ENCODE measurements at regions not wholly inside any gene's neighbourhood (a gene's known extent, or its start where the extent isn't known, plus 50 kb on each side); places are given as distances from the start of the nearest gene placed in this dataset.

DNA sequence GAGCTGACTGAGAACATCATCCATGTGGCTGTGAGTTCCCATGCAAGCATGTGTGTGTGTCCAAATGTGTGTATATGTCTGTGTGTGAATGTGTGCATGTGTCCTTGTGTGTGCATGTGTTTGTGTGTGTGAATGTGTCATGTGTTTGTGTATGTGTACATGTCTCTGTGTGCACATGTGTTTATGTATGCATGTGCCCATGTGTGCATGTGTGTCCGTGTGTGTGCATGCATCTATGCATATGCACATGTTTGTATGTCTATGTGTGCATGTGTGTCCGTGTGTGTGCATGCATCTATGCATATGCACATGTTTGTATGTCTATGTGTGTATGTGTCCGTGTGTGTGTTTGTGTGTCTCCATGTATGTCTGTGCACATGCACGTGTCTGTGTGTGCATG, 99.7 kb downstream of the LBH start:
- no peaks in the 10 kb centered on the region for H3K36me3 Mint-ChIP-seq
- H3K27me3 Mint-ChIP-seq (ENCODE audit: low read depth in 3 of 3): peaks cover 0 to 5% (median 1%) of the 10 kb centered on the region in 3 donors
- H3K9me3 Mint-ChIP-seq: no peaks in the 10 kb centered on the region
- no peak overlapping the region for H3K4me3 Mint-ChIP-seq
- peaks cover 36 to 41% of the 10 kb centered on the region in 2 donors for H3K4me1 Mint-ChIP-seq
- no peak for DNase-seq
- peak overlapping the region in 3 of 6 donors; percentile 45 to 77 (median 57) for H3K27ac Mint-ChIP-seq

DNA sequence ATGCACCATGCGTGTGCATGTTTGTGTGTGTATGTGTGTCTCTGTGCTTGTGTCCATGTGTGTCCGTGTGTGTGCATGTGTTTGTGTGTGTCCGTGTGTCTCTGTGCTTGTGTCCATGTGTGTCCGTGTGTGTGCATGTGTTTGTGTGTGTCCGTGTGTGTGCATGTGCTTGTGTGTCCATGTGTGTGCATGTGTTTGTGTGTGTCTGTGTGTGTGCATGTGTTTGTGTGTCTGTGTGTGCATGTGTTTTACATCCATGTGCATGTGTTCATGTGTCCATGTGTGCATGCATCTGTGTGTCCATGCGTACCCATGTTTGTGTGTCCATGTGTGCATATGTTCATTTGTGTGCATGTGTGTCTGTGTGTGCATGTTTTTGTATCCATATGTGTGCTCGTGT, 100.5 kb downstream of the LBH start:
- Mint-ChIP-seq H3K36me3 (no peaks in the 10 kb centered on the region), H3K4me3 (no peak overlapping the region), H3K4me1 (peaks cover 44 to 49% of the 10 kb centered on the region in 2 donors), H3K9me3 (no peaks in the 10 kb centered on the region), H3K27me3 (ENCODE audit: low read depth in 3 of 3) (peaks cover 0 to 5% (median 1%) of the 10 kb centered on the region in 3 donors), H3K27ac (peak overlapping the region in 1 of 6 donors; percentile 45)
- DNase-seq: no peak

DNA sequence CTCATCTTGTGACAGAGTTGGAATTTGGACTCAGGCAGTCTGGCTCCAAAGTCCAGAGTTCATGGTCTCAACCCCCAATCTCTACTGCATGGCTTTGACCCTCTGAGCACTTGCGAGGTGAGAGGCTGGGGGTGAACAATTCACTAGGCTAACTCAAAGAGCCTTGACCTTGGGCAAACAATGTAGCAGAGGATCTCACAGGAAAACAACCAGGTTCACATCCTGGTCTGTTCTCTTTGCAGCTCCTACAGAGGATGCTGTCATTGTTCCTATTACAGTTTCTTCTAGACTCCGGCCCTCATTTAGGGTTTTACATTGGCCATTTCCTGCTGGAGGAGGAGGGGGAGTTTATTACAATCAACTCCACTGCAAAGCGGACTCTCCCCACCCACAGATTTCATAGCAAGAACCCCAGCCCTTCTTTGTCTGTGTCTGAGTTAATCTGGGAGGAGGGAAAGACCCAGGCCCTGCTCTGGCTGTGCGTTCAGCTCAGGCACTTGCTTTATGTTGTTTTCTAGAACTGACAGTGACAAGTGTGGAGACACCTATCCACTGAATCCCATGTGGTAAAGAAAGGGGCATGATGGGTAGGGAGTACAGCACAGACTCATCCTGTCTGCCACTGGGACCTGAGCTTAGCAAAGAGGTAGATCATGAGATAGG, 101.6 kb downstream of the LBH start:
- DNase-seq: no peak
- Mint-ChIP-seq H3K9me3 (no peaks in the 10 kb centered on the region), H3K27ac (peak overlapping the region; percentile 9 to 98 (median 67)), H3K27me3 (ENCODE audit: low read depth in 3 of 3) (peaks cover 0 to 5% (median 1%) of the 10 kb centered on the region in 3 donors), H3K4me1 (peaks cover 55 to 60% of the 10 kb centered on the region in 2 donors), H3K36me3 (no peaks in the 10 kb centered on the region), H3K4me3 (peak overlapping the region in 2 of 5 donors; percentile 11 to 51)

DNA sequence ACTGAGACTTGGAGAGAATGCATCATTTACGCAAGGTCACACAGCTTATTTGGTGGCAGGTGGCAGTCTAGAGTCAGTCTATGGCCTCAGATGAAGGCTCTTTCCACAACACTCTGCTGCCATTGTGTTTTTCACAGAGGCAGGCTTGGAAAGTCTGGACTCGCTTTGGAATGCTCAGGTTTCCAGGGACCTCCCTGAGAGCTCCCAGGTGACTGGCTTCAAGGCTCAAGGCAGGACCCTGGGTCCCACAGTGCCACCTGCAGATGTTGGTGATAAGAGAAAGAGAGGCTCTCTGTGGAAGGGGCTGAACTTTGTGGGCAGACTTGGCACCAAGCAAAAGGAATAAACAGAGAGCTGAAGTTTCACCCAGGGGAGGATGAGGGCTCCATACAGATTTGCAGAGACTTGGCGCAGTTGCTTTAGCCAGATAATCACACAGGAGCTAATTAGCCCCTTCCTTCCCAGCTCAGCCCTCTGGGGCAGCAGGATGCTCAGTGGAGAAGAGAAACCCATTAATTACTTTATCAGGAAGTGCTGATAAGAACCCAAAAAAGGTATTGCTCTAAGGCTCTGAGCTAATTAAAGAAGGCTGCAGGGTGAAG, 103.5 kb downstream of the LBH start:
- H3K4me1 Mint-ChIP-seq: peaks cover 66 to 72% of the 10 kb centered on the region in 2 donors
- H3K9me3 Mint-ChIP-seq: no peaks in the 10 kb centered on the region
- peak overlapping the region; percentile 91 to 98 (median 96) for H3K27ac Mint-ChIP-seq
- DNase-seq: no peak
- no peaks in the 10 kb centered on the region for H3K36me3 Mint-ChIP-seq
- H3K27me3 Mint-ChIP-seq (ENCODE audit: low read depth in 3 of 3): peaks cover 0 to 5% (median 1%) of the 10 kb centered on the region in 3 donors
- H3K4me3 Mint-ChIP-seq: peak overlapping the region; percentile 31 to 85 (median 50)

DNA sequence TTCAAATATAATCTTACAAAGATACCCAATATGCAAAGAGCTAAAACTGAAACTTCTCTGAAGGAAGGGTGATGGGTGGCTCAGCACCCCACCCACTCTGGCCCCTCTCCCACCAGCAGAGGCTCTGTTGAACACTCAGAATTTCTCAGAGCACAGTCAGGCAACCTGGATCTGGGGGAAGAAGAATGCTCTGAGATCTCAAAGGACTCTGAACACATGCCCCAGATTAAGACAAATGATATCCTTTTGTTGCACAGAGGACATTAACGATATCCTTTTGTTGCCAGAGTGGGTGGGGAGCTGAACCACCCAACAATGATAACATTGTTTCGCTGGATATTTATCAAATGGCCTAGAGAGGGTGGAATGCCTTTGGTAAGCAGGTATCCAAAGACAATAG, 104.8 kb downstream of the LBH start:
- Mint-ChIP-seq H3K27ac (peak overlapping the region; percentile 91 to 98 (median 96)), H3K4me3 (peak overlapping the region; percentile 80 to 86 (median 83))
- DNase-seq: no peak

DNA sequence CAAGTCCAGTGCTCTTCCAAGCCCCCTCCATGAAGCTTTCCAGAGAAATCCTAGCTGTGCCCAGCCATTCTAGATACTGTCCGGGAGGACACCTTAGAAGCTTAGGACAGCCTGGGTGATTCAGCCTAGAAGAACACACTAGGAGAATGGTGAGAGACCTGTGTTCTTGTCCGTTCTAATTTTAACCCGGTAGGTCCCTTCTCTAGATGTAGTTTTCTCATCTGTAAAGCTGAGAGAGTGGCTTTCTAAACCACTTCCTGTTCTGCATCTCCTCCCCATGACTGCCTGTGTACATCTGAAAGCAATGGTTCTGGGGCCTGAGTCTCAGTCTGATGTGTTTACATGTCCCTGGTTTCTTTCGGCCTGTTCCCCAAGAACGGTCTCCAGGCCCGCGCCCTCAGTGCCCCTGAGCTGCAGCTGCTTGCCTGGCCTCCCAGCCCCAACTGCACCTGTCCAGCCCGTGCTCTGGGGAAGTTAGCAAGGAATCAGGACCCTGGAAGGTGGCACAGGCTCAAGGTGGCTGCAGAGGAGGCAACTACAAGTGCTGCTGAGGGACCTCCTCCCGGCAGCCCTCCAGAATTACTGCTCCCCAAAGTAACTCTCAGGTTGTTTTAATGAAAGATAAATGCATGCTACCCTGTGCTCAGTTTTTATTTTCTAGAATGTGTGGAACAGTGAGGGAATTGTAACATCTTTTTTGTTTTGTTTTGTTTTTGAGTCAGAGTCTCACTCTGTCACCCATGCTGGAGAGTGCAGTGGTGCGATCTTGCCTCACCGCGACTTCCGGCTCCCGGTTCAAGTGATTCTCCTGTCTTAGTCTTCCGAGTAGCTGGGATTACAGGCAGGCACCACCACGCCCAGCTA, 105.9 kb downstream of the LBH start:
- Mint-ChIP-seq H3K27ac (peak overlapping the region; percentile 91 to 98 (median 96)), H3K27me3 (ENCODE audit: low read depth in 3 of 3) (peaks cover 0 to 2% (median 1%) of the 10 kb centered on the region in 3 donors), H3K9me3 (peaks cover 0 to under 1% (median 0%) of the 10 kb centered on the region in 6 donors), H3K36me3 (peaks cover 3 to 4% (median 4%) of the 10 kb centered on the region in 3 donors), H3K4me3 (peak overlapping the region; percentile 80 to 86 (median 83)), H3K4me1 (peaks cover 69 to 71% of the 10 kb centered on the region in 2 donors)
- peak; percentile 65 to 72 (median 66) for DNase-seq

More for the DNA sequence above, 104.8 kb downstream of the LBH start:
- Mint-ChIP-seq H3K36me3 (no peaks in the 10 kb centered on the region), H3K27me3 (ENCODE audit: low read depth in 3 of 3) (peaks cover 0 to 5% (median 1%) of the 10 kb centered on the region in 3 donors), H3K4me1 (peaks cover 66 to 69% of the 10 kb centered on the region in 2 donors), H3K9me3 (no peaks in the 10 kb centered on the region)

DNA sequence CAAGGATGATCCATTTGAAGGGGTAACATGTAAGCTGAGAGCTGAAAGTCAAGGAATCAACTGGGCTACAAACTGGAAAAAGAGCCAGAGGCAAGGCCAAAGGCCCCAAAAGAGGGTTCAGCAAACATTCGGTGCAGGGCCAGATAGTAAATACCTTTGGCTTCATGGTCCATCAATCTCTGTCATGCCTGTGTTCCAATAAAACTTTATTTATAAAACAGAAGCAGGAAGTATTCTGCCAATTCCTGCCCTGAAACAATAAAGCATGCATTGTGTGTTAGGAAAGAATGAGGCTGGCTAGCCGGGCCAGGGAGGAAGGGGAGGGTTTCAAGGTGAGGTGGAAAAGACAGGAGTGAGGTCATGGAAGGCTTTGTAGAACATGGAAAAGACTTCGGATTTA, 107.1 kb downstream of the LBH start:
- Mint-ChIP-seq H3K4me1 (peaks cover 59 to 61% of the 10 kb centered on the region in 2 donors), H3K27ac (peak overlapping the region; percentile 91 to 98 (median 96)), H3K4me3 (no peak overlapping the region), H3K27me3 (ENCODE audit: low read depth in 3 of 3) (peaks cover 0 to 2% (median 1%) of the 10 kb centered on the region in 3 donors), H3K36me3 (peaks cover 4 to 8% (median 8%) of the 10 kb centered on the region in 3 donors), H3K9me3 (peaks cover 0 to 6% (median 2%) of the 10 kb centered on the region in 6 donors)
- DNase-seq: no peak

DNA sequence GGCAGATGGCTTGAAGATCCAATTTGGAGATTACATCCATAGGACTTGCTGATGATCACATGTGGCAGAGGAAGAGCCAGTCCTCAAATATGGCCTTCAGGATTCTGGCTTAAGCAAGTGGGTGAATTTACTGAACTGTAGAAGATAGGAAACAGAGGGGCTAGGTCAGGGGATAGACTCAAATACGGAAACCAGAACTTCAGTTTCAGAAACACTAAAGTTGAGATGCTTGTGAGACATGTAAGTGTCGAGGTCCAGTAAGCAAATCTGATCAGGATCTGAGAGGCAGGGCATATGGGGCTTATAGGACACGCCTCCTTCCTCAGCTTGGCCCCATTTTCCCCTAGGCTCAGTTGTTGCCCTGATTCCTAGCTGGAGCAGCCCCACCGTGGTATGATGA, 107.7 kb downstream of the LBH start:
- Mint-ChIP-seq H3K4me3 (no peak overlapping the region), H3K36me3 (peaks cover 4 to 12% (median 8%) of the 10 kb centered on the region in 3 donors), H3K27ac (peak overlapping the region; percentile 67 to 98 (median 96)), H3K27me3 (ENCODE audit: low read depth in 3 of 3) (peaks cover 0 to 2% (median 1%) of the 10 kb centered on the region in 3 donors), H3K4me1 (peaks cover 53 to 55% of the 10 kb centered on the region in 2 donors), H3K9me3 (peaks cover 0 to 6% (median 2%) of the 10 kb centered on the region in 6 donors)
- no peak for DNase-seq

DNA sequence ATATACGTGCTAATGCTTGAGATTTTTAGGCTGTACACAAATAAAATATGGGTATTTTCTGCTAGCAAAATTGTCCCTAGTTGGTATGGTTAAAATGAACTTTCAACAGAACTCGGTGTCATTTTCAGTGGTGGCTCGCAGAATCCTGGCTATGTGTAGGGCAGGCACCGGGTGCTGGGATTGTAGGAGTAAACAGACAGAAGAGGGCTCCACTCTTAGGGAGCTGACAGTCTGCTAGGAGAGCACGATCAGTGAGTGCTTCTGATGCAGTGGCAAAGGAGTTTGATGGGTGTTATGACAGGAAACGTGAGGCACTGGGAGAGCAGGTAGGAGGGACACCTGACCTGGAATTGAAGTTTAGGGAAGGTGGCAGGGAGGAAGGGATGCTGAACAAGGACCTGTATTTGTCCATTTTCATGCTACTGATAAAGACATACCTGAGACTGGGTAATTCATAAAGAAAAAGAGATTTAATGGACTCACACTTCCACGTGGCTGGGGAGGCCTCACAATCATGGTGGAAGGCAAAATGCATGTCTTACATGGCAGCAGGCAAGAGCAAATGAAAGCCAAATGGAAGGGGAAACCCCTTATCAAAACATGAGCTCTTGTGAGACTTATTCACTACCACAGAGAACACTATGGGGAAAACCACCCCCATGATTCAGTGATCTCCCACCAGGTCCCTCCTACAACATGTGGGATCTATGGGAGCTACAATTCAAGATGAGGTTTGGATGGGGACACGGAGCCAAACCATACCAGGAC, 105.4 kb upstream of the LCLAT1 start:
- Mint-ChIP-seq H3K9me3 (peaks cover 0 to 6% (median 2%) of the 10 kb centered on the region in 6 donors), H3K4me1 (peaks cover 27 to 29% of the 10 kb centered on the region in 2 donors), H3K36me3 (peaks cover 4 to 12% (median 8%) of the 10 kb centered on the region in 3 donors), H3K27me3 (ENCODE audit: low read depth in 3 of 3) (peaks cover 0 to 2% (median 0%) of the 10 kb centered on the region in 3 donors), H3K4me3 (no peak overlapping the region), H3K27ac (peak overlapping the region in 3 of 6 donors; percentile 23 to 83 (median 53))
- no peak for DNase-seq

DNA sequence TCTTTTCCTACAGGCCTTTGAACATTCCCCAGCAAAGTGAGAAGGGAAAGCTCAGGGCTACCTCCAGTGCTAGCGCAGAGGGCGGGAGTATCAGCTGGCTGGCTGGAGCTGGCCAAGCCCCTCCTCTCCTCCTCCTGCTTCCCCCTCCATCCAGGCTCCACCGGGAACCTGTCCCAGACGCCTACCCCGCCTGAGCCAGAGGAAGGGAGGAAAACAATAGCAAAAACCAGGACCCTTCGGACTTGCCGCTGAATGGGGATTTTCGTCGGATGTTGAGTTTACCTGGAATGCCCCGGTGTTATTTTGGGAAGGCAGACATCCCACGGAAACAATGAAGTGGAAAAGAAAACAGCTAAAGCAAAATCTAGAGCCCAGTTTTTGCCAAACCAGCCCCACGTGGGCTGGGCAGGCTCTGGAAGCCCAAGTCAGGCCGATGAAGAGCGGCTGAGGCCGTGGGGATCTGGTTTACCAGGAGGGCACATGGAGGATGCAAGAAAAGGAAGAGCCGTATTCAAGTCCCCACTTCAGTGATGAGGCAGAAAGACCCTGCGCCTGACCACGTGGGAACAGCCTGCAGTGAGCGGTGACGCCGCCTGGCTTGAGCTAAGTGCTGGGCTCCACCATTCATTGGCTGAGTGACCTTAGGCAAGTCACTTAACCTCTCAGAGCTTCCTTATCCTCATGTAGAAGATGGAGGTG, 100.4 kb upstream of the LCLAT1 start:
- Mint-ChIP-seq H3K4me3 (no peak overlapping the region), H3K27ac (peak overlapping the region in 1 of 6 donors; percentile 22), H3K27me3 (ENCODE audit: low read depth in 3 of 3) (peaks cover 0 to 2% (median 0%) of the 10 kb centered on the region in 3 donors), H3K36me3 (peaks cover 1 to 12% (median 8%) of the 10 kb centered on the region in 3 donors), H3K4me1 (peaks cover 2 to 5% of the 10 kb centered on the region in 2 donors), H3K9me3 (peaks cover 0 to 6% (median 2%) of the 10 kb centered on the region in 6 donors)
- no peak for DNase-seq

DNA sequence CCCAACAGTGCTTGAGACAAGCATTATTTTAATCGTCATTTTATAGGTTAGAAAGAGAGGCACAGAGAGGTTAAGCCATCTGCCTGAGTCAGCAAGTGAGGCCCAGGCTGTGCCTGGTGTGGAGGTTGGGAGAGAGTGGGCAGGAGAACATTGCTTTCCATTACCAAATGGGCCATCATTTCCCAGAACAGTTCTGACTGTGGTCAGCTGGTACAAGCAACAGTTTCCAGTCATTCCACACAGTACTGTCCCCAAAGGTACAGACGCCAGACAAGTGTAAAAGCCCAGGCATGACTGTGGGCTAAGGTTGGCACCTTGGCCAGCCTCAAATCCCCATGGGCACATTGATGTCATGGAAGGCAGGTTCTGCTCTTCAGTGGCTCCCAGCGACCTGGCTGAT, 98.2 kb upstream of the LCLAT1 start:
- Mint-ChIP-seq H3K4me3 (no peak overlapping the region), H3K27ac (no peak overlapping the region), H3K4me1 (peaks cover 5 to 6% of the 10 kb centered on the region in 2 donors), H3K9me3 (no peaks in the 10 kb centered on the region), H3K27me3 (ENCODE audit: low read depth in 3 of 3) (peaks cover 0 to 2% (median 0%) of the 10 kb centered on the region in 3 donors), H3K36me3 (peaks cover 0 to 1% (median 0%) of the 10 kb centered on the region in 3 donors)
- no peak for DNase-seq

DNA sequence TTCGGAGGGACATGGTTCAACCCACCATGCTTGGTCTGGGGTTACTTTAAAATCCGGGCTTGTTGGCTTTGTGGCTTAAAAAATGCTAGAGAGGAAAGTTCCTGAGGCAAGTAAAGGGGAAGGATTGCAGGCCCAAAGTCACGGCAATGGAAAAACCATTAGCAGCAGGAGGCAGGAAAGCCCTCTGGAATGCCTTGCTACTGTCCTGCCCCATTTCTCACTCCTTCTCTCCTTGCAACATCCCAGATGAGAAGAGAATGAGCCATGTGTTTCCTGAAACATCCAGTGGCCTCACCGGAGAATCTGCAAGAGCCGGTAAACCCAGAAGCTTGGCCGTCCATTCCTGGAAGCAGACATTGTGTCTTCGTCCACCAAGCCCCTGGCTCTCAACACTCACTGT, 97.4 kb upstream of the LCLAT1 start:
- H3K4me1 Mint-ChIP-seq: peaks cover 5 to 6% of the 10 kb centered on the region in 2 donors
- DNase-seq: no peak
- no peak overlapping the region for H3K4me3 Mint-ChIP-seq
- no peaks in the 10 kb centered on the region for H3K9me3 Mint-ChIP-seq
- H3K27ac Mint-ChIP-seq: peak overlapping the region in 1 of 6 donors; percentile 24
- H3K27me3 Mint-ChIP-seq (ENCODE audit: low read depth in 3 of 3): peaks cover 0 to 2% (median 0%) of the 10 kb centered on the region in 3 donors
- no peaks in the 10 kb centered on the region for H3K36me3 Mint-ChIP-seq
